Fibroblast of mammary gland (primary cell): ENCODE measurements at regions not wholly inside any gene's neighbourhood (a gene's known extent, or its start where the extent isn't known, plus 50 kb on each side); places are given as distances from the start of the nearest gene placed in this dataset.
A peak's percentile ranks its signal among the peaks of the same experiment; 100 is the strongest.

ENCODE experiments used
- DNase-seq: peaks from one replicate; pipeline ENCODE4 v3.0.0-alpha.2; 2010; ENCODE audit warnings: low read depth
- H3K4me3 ChIP-seq: 2 replicates; pipeline ENCODE4 v1.5.1; 2011; ENCODE audit warnings: low read depth, mild to moderate bottlenecking, low read length, moderate library complexity; ENCODE audit not compliant: control insufficient read depth
- CTCF ChIP-seq: conservative IDR thresholded peaks from 2 replicates; pipeline ENCODE4 v1.5.1; 2011; ENCODE audit warnings: low read depth, low read length, inconsistent platforms; ENCODE audit not compliant: control insufficient read depth, insufficient read depth

- no peak for TF ChIP-seq CTCF
- no peak overlapping the region for H3K4me3 ChIP-seq
- no peak for DNase-seq
These were observed 61.4 kb upstream of the ELK3 start for GRCh38 chr12:96132819-96133218.

- TF ChIP-seq CTCF: no peak
- no peak for DNase-seq
- H3K4me3 ChIP-seq: no peak overlapping the region
These were observed 60.0 kb upstream of the ELK3 start for GRCh38 chr12:96134200-96134599.

GRCh38 chr12:96136161-96136560, 58.0 kb upstream of the ELK3 start:
- no peak overlapping the region for H3K4me3 ChIP-seq
- DNase-seq: peak; percentile 70
- no peak for TF ChIP-seq CTCF

- H3K4me3 ChIP-seq: no peak overlapping the region
- DNase-seq: peak; percentile 53
- TF ChIP-seq CTCF: no peak
These were observed 57.3 kb upstream of the ELK3 start for GRCh38 chr12:96136725-96137378.

GRCh38 chr12:96140174-96140573, 54.0 kb upstream of the ELK3 start:
- TF ChIP-seq CTCF: no peak
- DNase-seq: peak; percentile 93
- H3K4me3 ChIP-seq: no peak overlapping the region

DNA sequence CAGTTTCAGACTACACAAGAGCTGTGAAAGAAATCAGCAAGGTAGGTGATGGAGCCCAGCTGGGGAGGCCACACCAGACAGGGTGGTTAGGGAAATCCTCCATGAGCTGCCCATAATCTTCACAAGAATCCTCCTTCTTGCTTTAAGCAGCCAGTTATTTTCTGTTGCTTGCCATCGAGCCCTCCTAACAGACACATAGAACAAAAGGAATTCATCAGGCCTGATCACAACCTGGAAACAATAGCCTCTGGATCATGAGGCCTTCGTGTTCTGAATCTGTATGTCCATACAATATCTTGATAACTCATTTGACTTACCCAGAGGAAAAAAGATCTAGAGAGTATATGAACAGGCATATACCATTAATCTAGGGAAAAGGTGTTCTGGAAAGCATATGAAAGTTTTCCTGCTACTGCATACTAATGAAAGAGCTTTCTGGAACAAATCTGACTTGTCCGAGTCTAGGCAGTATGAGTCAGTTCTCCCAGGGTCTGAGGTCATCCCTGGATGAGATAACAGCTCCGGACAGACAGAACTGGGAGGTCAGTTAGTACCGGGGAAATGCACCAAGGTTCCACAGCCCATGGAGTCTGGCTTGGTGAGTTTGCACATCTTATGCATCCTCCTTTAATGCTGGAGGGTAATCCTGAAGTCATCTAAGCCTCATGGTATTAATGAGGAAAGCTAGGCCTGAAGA, 52.8 kb upstream of the ELK3 start:
- H3K4me3 ChIP-seq: no peak overlapping the region
- TF ChIP-seq CTCF: no peak
- peak; percentile 87 for DNase-seq
